Chondrocyte (in vitro differentiated cells): ENCODE measurements at regions not wholly inside any gene's neighbourhood (a gene's known extent, or its start where the extent isn't known, plus 50 kb on each side); places are given as distances from the start of the nearest gene placed in this dataset.
"Not testable (repeated sequence)": the region's sequence is repeated elsewhere in the genome, so short reads cannot be mapped to it uniquely, and the experiment has no call there.

Experiments
- DNase-seq: peaks from one replicate; pipeline ENCODE4 v3.0.0; 2021; ENCODE audit warnings: mixed read lengths, low spot score
- H3K27ac Mint-ChIP-seq: one replicate; pipeline ENCODE4 v1.8.0; 2021; ENCODE audit warnings: mild to moderate bottlenecking, moderate library complexity, mixed read lengths; ENCODE audit not compliant: unreplicated experiment
- H3K27me3 Mint-ChIP-seq: 2 replicates; pipeline ENCODE4 v1.8.0; 2021; ENCODE audit warnings: low read depth, mixed read lengths
- H3K36me3 Mint-ChIP-seq: 2 replicates; pipeline ENCODE4 v1.8.0; 2021; ENCODE audit warnings: low read depth, mixed read lengths
- H3K4me1 Mint-ChIP-seq: 2 replicates; pipeline ENCODE4 v1.8.0; 2021; ENCODE audit warnings: low read depth, mild to moderate bottlenecking, mixed read lengths
- H3K4me3 Mint-ChIP-seq: one replicate; pipeline ENCODE4 v1.8.0; 2021; ENCODE audit warnings: mild to moderate bottlenecking, moderate library complexity, mixed read lengths; ENCODE audit not compliant: unreplicated experiment
- H3K9me3 Mint-ChIP-seq: 2 replicates; pipeline ENCODE4 v1.8.0; 2021; ENCODE audit warnings: low read depth, mixed read lengths
- TF ChIP-seq, protein P1 (sequence below): fragments of 200-600 bp; sonication (generic); IDR thresholded peaks from 2 replicates; pipeline ENCODE4 v1.5.0; 2021; ENCODE audit warnings: antibody characterized with exemption, mild to moderate bottlenecking, moderate library complexity

DNA sequence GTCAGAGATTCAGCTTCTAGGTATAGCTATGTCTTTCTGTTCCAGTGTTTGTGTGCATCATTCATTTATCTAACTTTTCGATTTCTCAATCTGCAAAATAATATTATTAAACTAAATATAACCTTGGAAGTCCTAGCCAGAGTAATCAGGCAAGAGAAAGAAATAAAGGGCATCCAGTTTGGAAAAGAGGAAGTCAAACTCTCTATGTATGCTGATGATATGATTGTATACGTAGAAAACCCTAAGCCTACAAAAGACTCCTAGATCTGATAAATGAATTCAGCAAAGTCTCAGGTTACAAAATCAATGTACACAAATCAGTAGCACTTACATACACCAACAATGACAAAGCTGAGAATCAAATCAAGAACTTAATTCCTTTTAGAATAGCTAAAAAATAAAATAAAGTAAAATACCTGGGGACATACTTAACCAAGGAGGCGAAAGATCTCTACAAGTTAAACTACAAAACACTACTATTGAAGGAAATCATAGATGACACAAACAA lies 718.2 kb downstream of the NTRK3 start:
- Mint-ChIP-seq H3K4me3 (no peak overlapping the region), H3K36me3 (no peaks in the 10 kb centered on the region)
- TF ChIP-seq, protein P1, sequence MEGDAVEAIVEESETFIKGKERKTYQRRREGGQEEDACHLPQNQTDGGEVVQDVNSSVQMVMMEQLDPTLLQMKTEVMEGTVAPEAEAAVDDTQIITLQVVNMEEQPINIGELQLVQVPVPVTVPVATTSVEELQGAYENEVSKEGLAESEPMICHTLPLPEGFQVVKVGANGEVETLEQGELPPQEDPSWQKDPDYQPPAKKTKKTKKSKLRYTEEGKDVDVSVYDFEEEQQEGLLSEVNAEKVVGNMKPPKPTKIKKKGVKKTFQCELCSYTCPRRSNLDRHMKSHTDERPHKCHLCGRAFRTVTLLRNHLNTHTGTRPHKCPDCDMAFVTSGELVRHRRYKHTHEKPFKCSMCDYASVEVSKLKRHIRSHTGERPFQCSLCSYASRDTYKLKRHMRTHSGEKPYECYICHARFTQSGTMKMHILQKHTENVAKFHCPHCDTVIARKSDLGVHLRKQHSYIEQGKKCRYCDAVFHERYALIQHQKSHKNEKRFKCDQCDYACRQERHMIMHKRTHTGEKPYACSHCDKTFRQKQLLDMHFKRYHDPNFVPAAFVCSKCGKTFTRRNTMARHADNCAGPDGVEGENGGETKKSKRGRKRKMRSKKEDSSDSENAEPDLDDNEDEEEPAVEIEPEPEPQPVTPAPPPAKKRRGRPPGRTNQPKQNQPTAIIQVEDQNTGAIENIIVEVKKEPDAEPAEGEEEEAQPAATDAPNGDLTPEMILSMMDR: no peak

DNA sequence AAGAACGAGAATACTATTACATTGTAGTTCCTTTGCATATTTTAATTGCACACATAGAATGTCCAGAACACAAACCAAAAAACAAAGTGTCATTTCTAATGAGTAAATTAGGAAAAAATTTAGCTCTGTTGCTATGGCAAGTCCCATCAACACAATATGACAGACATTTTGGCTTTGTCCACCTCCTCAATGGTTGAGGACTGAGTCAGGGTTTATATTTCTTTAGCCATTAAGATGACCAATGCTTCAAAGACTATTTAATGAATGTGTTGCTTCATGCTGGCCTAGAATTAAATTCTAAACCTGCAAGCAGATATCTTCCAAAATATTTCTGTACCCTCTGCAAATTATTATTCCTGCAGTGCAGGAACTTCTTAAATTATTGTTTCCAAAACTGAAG lies 719.2 kb downstream of the NTRK3 start:
- TF ChIP-seq, protein P1: no peak
- peaks cover 25% of the 10 kb centered on the region for H3K9me3 Mint-ChIP-seq
- no peaks in the 10 kb centered on the region for H3K27me3 Mint-ChIP-seq
- no peaks in the 10 kb centered on the region for H3K36me3 Mint-ChIP-seq
- no peak for DNase-seq
- no peak overlapping the region for H3K4me3 Mint-ChIP-seq
- H3K27ac Mint-ChIP-seq: no peak overlapping the region
- H3K4me1 Mint-ChIP-seq: no peaks in the 10 kb centered on the region

More for the DNA sequence above, 718.2 kb downstream of the NTRK3 start:
- no peak overlapping the region for H3K27ac Mint-ChIP-seq
- H3K27me3 Mint-ChIP-seq: no peaks in the 10 kb centered on the region
- H3K4me1 Mint-ChIP-seq: no peaks in the 10 kb centered on the region
- H3K9me3 Mint-ChIP-seq: peaks cover 23% of the 10 kb centered on the region
- no peak for DNase-seq

DNA sequence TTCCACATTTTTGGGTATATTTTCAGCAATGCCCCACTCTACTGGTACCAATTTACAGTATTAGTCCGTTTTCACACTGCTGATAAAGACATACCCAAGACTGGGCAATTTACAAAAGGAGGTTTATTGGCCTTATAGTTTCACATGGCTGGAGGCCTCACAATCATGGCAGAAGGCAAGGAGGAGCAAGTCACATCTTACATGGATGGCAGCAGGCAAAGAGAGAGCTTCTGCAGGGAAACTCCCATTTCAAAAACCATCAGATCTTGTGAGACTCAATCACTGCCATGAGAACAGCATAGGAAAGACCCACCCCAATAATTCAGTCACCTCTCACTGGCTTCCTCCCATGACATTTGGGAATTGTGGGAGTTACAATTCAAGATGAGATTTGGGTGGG lies 722.9 kb downstream of the NTRK3 start:
- not testable (repeated sequence) for DNase-seq, H3K4me3 Mint-ChIP-seq, H3K4me1 Mint-ChIP-seq, H3K27ac Mint-ChIP-seq, H3K27me3 Mint-ChIP-seq, H3K36me3 Mint-ChIP-seq
- peaks cover 20% of the 10 kb centered on the region for H3K9me3 Mint-ChIP-seq

- TF ChIP-seq, protein P1: no peak
- H3K27me3 Mint-ChIP-seq: no peaks in the 10 kb centered on the region
- no peaks in the 10 kb centered on the region for H3K4me1 Mint-ChIP-seq
- no peaks in the 10 kb centered on the region for H3K36me3 Mint-ChIP-seq
- no peak overlapping the region for H3K4me3 Mint-ChIP-seq
- H3K27ac Mint-ChIP-seq: no peak overlapping the region
- H3K9me3 Mint-ChIP-seq: peaks cover 26% of the 10 kb centered on the region
- no peak for DNase-seq
Measured at GRCh38 chr15:87528873-87529272, 727.7 kb downstream of the NTRK3 start.

- no peak overlapping the region for H3K27ac Mint-ChIP-seq
- TF ChIP-seq, protein P1: no peak
- peaks cover 19% of the 10 kb centered on the region for H3K9me3 Mint-ChIP-seq
- H3K27me3 Mint-ChIP-seq: no peaks in the 10 kb centered on the region
- no peak for DNase-seq
- H3K4me3 Mint-ChIP-seq: no peak overlapping the region
- no peaks in the 10 kb centered on the region for H3K4me1 Mint-ChIP-seq
- H3K36me3 Mint-ChIP-seq: no peaks in the 10 kb centered on the region
Measured at GRCh38 chr15:87527875-87528274, 728.7 kb downstream of the NTRK3 start.

DNA sequence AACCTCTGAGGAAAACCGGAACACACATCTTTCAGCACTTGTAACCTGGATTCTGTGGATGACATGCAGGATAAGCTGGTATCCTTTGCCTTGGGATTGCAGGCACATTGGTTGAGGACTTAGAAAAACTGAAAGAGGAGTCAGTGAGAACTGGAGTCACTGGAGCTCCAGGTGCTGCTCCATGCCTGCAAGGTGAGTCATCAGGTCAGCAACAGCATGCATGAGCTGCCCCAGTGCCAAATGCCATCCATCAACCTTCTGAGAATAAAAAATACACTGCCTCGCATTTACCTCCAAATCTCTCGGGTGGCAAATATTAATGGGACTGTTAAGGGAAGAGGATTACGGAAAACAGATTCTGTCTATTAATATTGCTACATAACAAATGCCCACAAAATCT lies 729.1 kb downstream of the NTRK3 start:
- H3K27ac Mint-ChIP-seq: no peak overlapping the region

More for the DNA sequence above, 729.1 kb downstream of the NTRK3 start:
- TF ChIP-seq, protein P1: no peak
- Mint-ChIP-seq H3K36me3 (no peaks in the 10 kb centered on the region), H3K9me3 (peaks cover 19% of the 10 kb centered on the region), H3K27me3 (no peaks in the 10 kb centered on the region), H3K4me3 (no peak overlapping the region), H3K4me1 (no peaks in the 10 kb centered on the region)
- no peak for DNase-seq
